Immature natural killer cell (primary cell): ENCODE measurements at regions not wholly inside any gene's neighbourhood (a gene's known extent, or its start where the extent isn't known, plus 50 kb on each side); places are given as distances from the start of the nearest gene placed in this dataset.
"Not testable (repeated sequence)": the region's sequence is repeated elsewhere in the genome, so short reads cannot be mapped to it uniquely, and the experiment has no call there.

ENCODE experiments used
- DNase-seq, 3 donors: peaks; one replicate each; pipeline ENCODE4 v3.0.0; 2022; ENCODE audit warnings: mixed read lengths in 1 of 3
- H3K27ac Mint-ChIP-seq, 6 donors: one replicate each; pipeline ENCODE4 v1.8.0; 2020; ENCODE audit warnings: mixed read lengths in 6 of 6, mild to moderate bottlenecking in 5 of 6, inconsistent platforms in 4 of 6, moderate library complexity in 3 of 6
- H3K27me3 Mint-ChIP-seq, 3 donors: one replicate each; pipeline ENCODE4 v1.8.0; 2020 to 2021; ENCODE audit warnings: low read depth in 3 of 3, mild to moderate bottlenecking in 3 of 3, mixed read lengths in 3 of 3, moderate library complexity in 3 of 3, inconsistent platforms in 1 of 3
- H3K36me3 Mint-ChIP-seq, 3 donors: one replicate each; pipeline ENCODE4 v1.8.0; 2020; ENCODE audit warnings: mixed read lengths in 3 of 3, inconsistent platforms in 2 of 3, mild to moderate bottlenecking in 2 of 3
- H3K4me1 Mint-ChIP-seq, 2 donors: one replicate each; pipeline ENCODE4 v1.8.0; 2020; ENCODE audit warnings: inconsistent platforms in 2 of 2, mild to moderate bottlenecking in 2 of 2, mixed read lengths in 2 of 2, moderate library complexity in 1 of 2
- H3K4me3 Mint-ChIP-seq, 5 donors: one replicate each; pipeline ENCODE4 v1.8.0; 2020; ENCODE audit warnings: mild to moderate bottlenecking in 5 of 5, mixed read lengths in 5 of 5, inconsistent platforms in 3 of 5, moderate library complexity in 3 of 5
- H3K9me3 Mint-ChIP-seq, 6 donors: one replicate each; pipeline ENCODE4 v1.8.0; 2020; ENCODE audit warnings: mild to moderate bottlenecking in 6 of 6, mixed read lengths in 6 of 6, inconsistent platforms in 4 of 6, moderate library complexity in 3 of 6

GRCh38 chr10:2548071-2548470 lies 519.3 kb upstream of the PFKP start:
- no peak for DNase-seq
- Mint-ChIP-seq H3K9me3 (peaks cover 0 to 5% (median 2%) of the 10 kb centered on the region in 6 donors), H3K4me1 (no peaks in the 10 kb centered on the region), H3K4me3 (no peak overlapping the region), H3K36me3 (no peaks in the 10 kb centered on the region), H3K27me3 (peaks cover under 1 to 4% (median 4%) of the 10 kb centered on the region in 3 donors), H3K27ac (no peak overlapping the region)

GRCh38 chr10:2547606-2548005 lies 519.7 kb upstream of the PFKP start:
- peaks cover 0 to 4% (median 2%) of the 10 kb centered on the region in 3 donors for H3K27me3 Mint-ChIP-seq
- H3K27ac Mint-ChIP-seq = no peak overlapping the region
- H3K4me1 Mint-ChIP-seq = no peaks in the 10 kb centered on the region

GRCh38 chr10:2546894-2547293 lies 520.5 kb upstream of the PFKP start:
- DNase-seq, H3K27ac Mint-ChIP-seq, H3K27me3 Mint-ChIP-seq, H3K36me3 Mint-ChIP-seq, H3K9me3 Mint-ChIP-seq, H3K4me1 Mint-ChIP-seq, H3K4me3 Mint-ChIP-seq: not testable (repeated sequence)

More at GRCh38 chr10:2547606-2548005, 519.7 kb upstream of the PFKP start:
- peaks cover 0 to 5% (median under 1%) of the 10 kb centered on the region in 6 donors for H3K9me3 Mint-ChIP-seq
- H3K36me3 Mint-ChIP-seq = no peaks in the 10 kb centered on the region
- no peak for DNase-seq
- no peak overlapping the region for H3K4me3 Mint-ChIP-seq

DNA sequence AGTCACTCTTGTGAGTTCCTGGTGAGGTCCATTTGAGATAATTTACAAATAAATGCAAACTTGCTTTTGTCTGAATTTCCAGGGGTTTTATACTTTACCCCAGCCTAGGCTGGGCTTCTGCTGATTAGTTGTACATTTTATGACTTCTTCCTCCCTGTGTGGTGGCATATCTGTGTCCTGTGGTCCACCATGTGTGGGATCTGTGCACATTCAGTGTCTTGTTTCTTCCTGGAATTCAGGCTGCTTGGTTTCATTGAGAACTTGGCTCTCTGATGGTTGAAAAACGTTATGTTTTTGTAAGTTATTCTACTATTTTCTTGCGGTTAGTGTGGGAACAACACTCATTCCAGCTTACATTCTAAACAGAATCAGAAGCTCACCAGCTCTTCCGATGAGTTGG lies 523.4 kb upstream of the PFKP start:
- no peak overlapping the region for H3K4me3 Mint-ChIP-seq
- no peaks in the 10 kb centered on the region for H3K4me1 Mint-ChIP-seq
- H3K36me3 Mint-ChIP-seq = no peaks in the 10 kb centered on the region
- peaks cover 0 to 4% (median 0%) of the 10 kb centered on the region in 6 donors for H3K9me3 Mint-ChIP-seq
- H3K27me3 Mint-ChIP-seq = peaks cover 0 to 4% (median 0%) of the 10 kb centered on the region in 3 donors
- DNase-seq = no peak
- no peak overlapping the region for H3K27ac Mint-ChIP-seq

DNA sequence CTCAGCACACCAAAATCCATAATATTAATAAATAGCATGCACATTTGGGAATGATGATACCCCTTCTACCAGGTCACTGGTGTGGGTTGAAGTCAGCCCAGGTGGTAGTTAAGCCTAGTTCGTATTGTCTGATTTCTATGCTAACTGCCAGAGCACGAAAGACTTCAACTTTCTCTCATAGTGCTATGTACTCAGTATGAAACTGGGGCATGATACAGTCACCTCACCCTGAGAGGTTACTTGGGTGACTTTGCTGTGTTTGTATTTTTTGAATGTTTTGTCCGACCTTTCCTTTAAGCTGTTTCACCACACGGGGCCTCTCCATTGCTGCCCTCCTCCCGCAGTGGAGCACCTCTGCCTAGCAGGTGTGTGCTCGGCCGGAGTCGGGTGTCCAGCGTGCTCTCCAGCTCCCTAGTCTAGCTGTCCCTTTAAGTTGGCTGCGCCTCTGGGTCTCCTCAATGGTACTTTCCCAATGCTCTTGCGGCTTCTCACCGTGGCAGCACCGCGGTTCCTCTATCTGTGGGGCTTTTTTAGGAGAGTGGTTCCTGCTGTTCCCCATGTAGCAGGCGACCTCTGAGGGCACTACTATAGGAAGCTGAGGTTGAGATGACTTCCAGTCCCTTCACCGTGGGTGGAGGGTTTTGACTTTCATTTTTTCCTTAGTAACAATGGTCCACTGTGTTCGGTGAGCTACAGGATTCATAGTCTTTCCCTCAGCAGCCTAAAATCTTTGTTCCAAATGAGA lies 524.0 kb upstream of the PFKP start:
- Mint-ChIP-seq H3K27me3 (peaks cover 0 to 4% (median 0%) of the 10 kb centered on the region in 3 donors), H3K4me3 (no peak overlapping the region), H3K27ac (no peak overlapping the region), H3K36me3 (no peaks in the 10 kb centered on the region), H3K9me3 (peaks cover 0 to 4% (median 0%) of the 10 kb centered on the region in 6 donors), H3K4me1 (no peaks in the 10 kb centered on the region)
- DNase-seq = no peak

- H3K36me3 Mint-ChIP-seq = no peaks in the 10 kb centered on the region
- no peak overlapping the region for H3K4me3 Mint-ChIP-seq
- no peak for DNase-seq
- H3K27me3 Mint-ChIP-seq = peaks cover 0 to 4% (median 3%) of the 10 kb centered on the region in 3 donors
- H3K4me1 Mint-ChIP-seq = no peaks in the 10 kb centered on the region
- no peak overlapping the region for H3K27ac Mint-ChIP-seq
- H3K9me3 Mint-ChIP-seq = peaks cover 0 to 7% (median 1%) of the 10 kb centered on the region in 6 donors
Observed at GRCh38 chr10:2541176-2541575, 526.2 kb upstream of the PFKP start.

- DNase-seq = no peak
- no peak overlapping the region for H3K27ac Mint-ChIP-seq
- no peak overlapping the region for H3K4me3 Mint-ChIP-seq
- H3K9me3 Mint-ChIP-seq = no peaks in the 10 kb centered on the region
- H3K4me1 Mint-ChIP-seq = no peaks in the 10 kb centered on the region
- no peaks in the 10 kb centered on the region for H3K36me3 Mint-ChIP-seq
- H3K27me3 Mint-ChIP-seq = peaks cover 0 to 6% (median 1%) of the 10 kb centered on the region in 3 donors
Observed at GRCh38 chr10:2529945-2530344, 537.4 kb upstream of the PFKP start.

- H3K9me3 Mint-ChIP-seq = peaks cover 0 to 5% (median 0%) of the 10 kb centered on the region in 6 donors
- H3K36me3 Mint-ChIP-seq = no peaks in the 10 kb centered on the region
- H3K4me3 Mint-ChIP-seq = no peak overlapping the region
- peaks cover 0 to 5% (median 3%) of the 10 kb centered on the region in 3 donors for H3K27me3 Mint-ChIP-seq
- H3K4me1 Mint-ChIP-seq = no peaks in the 10 kb centered on the region
- H3K27ac Mint-ChIP-seq = no peak overlapping the region
- DNase-seq = no peak
Observed at GRCh38 chr10:2525781-2526180, 541.6 kb upstream of the PFKP start.

GRCh38 chr10:2519139-2519538 lies 548.2 kb upstream of the PFKP start:
- Mint-ChIP-seq H3K27ac (no peak overlapping the region), H3K4me1 (no peaks in the 10 kb centered on the region), H3K4me3 (no peak overlapping the region), H3K27me3 (peaks cover 0 to 3% (median 2%) of the 10 kb centered on the region in 3 donors), H3K36me3 (no peaks in the 10 kb centered on the region), H3K9me3 (peaks cover 0 to 6% (median 0%) of the 10 kb centered on the region in 6 donors)
- DNase-seq = no peak

DNA sequence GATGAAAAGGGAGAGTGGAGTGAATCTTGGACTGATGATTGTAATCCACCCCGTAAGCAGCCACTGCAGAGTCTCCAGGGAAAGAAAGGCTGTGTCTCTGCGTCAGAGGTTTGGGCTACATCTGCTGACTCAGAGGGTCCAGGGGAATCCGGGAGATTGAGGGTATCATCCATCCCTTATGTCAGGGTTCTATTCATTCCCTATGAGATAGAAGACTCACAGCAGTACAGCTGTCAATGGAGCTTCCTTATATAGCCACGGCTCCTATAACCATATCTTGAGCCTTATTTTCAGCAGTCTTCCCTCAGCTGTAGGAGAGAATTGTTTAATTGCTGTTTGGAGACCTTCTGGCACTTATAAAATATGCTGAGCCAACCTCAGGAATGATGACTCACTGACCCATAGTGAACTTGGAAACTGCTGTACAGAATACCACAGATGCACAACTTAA lies 558.2 kb upstream of the PFKP start:
- DNase-seq = no peak
- H3K27me3 Mint-ChIP-seq = peaks cover 0 to 3% (median 0%) of the 10 kb centered on the region in 3 donors
- H3K4me1 Mint-ChIP-seq = no peaks in the 10 kb centered on the region
- peaks cover 0 to 13% (median 1%) of the 10 kb centered on the region in 6 donors for H3K9me3 Mint-ChIP-seq
- H3K27ac Mint-ChIP-seq = no peak overlapping the region
- H3K4me3 Mint-ChIP-seq = no peak overlapping the region
- H3K36me3 Mint-ChIP-seq = peaks cover 0 to 5% (median 0%) of the 10 kb centered on the region in 3 donors

- Mint-ChIP-seq H3K9me3 (peaks cover 0 to 34% (median 10%) of the 10 kb centered on the region in 6 donors), H3K4me3 (peak overlapping the region in 1 of 5 donors; percentile 62), H3K27ac (peak overlapping the region in 1 of 6 donors; percentile 44)
- peak in 1 of 3 donors; percentile 15 for DNase-seq
- H3K36me3 Mint-ChIP-seq, H3K4me1 Mint-ChIP-seq, H3K27me3 Mint-ChIP-seq: not testable (repeated sequence)
Observed at GRCh38 chr10:2501366-2501940, 565.9 kb upstream of the PFKP start.

DNA sequence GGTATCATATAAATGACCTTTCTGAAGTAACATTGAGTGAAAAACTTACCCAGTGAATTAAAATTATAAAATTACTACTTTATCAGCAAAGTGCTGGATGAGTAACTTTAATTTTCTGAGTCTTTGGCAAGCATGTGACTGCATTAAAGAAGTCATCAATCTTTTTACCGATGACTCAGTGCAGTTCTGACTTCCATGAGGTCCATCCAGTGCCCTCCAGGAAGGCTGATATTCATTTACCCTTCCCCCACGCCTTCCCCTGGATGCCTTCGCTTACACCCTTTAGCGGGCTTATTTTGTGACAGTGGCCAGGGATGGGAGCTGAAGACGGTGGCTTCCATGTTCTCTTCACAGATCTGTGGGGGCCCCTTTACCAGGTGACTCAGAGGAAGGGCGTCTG lies 572.9 kb upstream of the PFKP start:
- Mint-ChIP-seq H3K4me1 (no peaks in the 10 kb centered on the region), H3K36me3 (no peaks in the 10 kb centered on the region), H3K27me3 (peaks cover 0 to 5% (median 0%) of the 10 kb centered on the region in 3 donors), H3K9me3 (peaks cover 4 to 11% (median 5%) of the 10 kb centered on the region in 6 donors), H3K27ac (no peak overlapping the region), H3K4me3 (no peak overlapping the region)
- no peak for DNase-seq

DNA sequence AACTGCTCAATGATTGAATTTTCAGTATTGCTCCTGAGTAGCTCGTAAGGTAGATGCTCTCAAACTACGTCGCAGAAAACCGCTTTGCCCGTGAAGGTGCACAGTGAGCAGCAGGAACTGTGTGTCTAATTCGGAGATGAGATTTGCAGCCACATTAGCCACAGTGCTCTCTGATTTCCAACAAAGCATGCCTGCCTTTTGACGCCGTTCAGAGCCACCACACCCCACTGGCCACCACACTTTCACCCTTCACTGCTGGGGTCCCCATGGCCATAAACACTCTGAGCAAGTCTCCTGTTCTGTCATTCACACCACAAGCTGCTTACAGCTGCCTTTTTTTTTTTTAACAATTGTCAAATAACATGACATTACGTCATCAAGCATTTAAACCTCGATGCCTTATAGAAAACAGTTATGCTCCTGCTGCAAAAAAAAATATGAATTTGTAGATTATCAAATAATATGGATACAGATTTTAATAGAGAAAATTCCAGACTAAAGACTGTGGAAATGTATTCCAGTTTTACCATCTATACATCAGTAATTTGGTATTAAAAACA lies 578.8 kb upstream of the PFKP start:
- no peaks in the 10 kb centered on the region for H3K27me3 Mint-ChIP-seq
- no peaks in the 10 kb centered on the region for H3K4me1 Mint-ChIP-seq
- no peak overlapping the region for H3K27ac Mint-ChIP-seq
- H3K9me3 Mint-ChIP-seq = peaks cover 0 to 6% (median under 1%) of the 10 kb centered on the region in 6 donors
- H3K4me3 Mint-ChIP-seq = no peak overlapping the region
- DNase-seq = no peak
- H3K36me3 Mint-ChIP-seq = no peaks in the 10 kb centered on the region

GRCh38 chr10:2487921-2488320 lies 579.4 kb upstream of the PFKP start:
- no peak for DNase-seq
- Mint-ChIP-seq H3K27me3 (no peaks in the 10 kb centered on the region), H3K9me3 (peaks cover 0 to 6% (median under 1%) of the 10 kb centered on the region in 6 donors), H3K4me3 (no peak overlapping the region), H3K36me3 (no peaks in the 10 kb centered on the region), H3K4me1 (no peaks in the 10 kb centered on the region), H3K27ac (no peak overlapping the region)
